NCI-H1694 (cell line): ENCODE measurements at regions not wholly inside any gene's neighbourhood (a gene's known extent, or its start where the extent isn't known, plus 50 kb on each side); places are given as distances from the start of the nearest gene placed in this dataset.

Experiments used
- DNase-seq: peaks from one replicate; lab custom pipeline; 2025; lab: John Stamatoyannopoulos, UW

DNA sequence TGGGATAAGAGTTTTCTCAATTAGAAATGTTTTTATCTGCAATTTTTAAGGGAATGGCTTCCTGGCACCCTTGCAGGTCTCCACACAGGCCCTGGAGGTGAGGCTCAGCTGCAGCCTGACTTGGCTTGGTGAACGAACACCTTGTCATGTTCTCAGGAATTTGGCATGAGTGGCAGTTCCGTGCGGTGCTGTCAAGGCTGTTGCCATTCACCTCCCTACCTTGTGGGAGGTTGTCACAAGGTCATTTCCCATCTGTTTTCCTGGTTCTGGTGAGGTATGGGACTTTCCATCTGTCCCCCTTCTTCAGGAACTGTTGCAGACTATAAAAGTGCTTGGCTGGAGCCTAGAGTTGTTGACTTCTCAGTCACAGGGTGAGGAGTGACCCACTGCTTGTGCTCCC, 82.9 kb downstream of the ELOVL4 start:
- no peak for DNase-seq

DNA sequence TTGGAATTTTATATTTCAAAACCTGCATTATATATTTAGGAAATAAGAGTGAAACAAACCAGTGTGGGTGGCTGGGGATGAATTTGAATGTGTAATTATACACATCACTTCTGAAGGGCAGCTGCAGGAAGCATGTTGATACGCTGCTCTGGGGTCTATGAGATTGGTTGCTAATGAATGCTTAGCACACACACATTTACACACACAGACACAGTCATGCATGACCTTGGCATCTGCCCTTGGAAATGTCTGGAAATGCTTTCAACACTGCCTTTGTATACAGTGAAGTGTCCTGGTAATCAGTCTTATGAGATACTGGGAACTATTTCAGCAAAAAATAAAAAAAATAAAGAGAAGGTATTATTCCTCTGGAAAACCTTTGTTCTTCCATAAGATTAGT, 83.4 kb downstream of the ELOVL4 start:
- peak; percentile 31 for DNase-seq

DNA sequence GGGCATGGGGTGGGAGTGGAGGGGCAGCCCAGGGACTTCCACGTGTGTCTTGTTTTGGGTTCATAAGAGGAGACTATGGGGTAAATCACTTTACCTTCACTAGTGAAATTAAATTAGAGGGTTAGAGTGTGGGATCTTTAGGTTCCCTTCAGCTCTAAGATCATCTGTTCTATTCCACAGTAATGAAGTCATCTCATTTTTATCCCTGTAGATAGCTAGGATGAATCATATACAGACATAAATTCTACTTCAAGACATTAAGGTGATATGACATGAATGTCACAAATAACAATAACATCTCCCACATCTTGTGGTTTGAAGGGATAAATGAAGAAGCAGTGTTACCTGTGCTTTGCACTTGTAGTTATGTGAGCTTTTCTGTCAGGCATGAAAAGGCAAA, 83.8 kb downstream of the ELOVL4 start:
- no peak for DNase-seq

DNA sequence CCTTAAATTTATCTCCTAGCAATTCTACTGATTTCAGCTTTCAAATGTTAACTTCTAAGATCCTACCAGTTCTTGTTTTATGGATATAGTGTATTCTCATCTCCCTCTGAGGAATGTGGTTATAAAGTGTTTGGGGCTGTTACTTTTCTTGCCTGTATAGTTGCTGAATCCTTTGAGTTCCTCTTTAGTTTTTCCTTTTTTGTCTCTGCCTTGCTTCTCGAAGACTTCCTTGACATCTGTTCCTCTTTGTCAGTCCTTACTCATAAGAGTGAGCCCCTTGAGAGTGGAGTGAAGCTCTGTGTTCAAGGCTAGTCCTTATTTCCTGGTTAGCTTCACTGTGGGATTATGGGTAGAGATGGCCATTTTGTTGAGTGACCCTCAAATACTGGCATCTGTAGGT, 84.6 kb downstream of the ELOVL4 start:
- DNase-seq, result no peak

DNA sequence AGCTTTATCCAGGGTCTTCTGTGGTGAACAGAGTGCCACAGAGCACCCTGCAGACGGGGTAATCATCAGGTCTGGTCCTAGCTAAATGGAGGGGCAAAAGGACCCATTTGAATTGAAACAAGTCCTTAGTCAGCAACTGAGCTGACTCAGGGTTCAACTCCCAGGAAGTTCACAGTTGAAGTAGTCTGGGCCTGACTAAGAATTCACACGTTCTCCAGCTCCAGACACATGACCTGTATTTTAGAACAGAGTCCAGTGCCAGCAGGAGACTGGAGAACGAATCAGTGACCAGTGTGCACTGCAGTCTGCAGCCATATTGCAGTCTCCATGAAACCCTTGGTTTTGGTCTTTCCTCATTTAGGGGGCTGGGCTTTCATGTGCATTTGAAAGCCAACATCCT, 85.2 kb downstream of the ELOVL4 start:
- DNase-seq, result no peak

DNA sequence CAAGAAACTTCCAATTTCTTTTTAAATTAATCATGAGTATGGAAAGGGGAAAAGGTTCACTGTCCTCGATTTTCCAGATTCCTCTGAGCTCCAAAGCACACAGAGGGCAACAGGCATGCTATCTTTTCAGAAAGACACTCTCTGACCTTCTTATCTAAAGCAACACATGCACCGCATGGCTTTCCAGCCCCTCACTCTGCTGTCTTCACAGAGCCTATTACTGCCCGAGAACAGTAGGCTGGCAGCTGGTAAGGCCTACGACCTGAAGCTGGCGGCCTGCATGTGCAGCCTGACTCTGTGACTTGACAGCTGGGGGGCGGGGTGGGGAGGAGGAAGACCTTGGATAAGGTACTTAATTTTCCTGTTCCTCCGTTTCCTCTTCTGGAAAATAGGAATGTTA, 86.3 kb downstream of the ELOVL4 start:
- no peak for DNase-seq

DNA sequence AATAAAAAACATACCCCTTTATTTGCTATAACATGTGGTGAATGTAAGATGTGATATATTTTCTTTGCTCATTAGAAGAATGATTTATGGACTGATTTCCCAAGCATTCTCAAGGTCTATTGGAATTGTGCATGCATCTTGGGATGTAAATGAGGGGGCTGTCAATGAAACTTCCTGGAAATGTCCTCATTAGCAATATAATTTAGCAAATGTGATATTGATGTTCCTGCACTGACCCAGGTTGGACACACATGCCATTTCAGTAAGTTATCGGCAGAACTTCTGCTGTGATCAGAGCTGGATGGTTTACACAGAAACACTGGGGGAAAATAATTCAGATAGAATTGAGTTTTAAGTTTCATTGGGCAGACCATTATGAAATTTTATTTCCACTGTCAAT, 99.9 kb downstream of the ELOVL4 start:
- no peak for DNase-seq

DNA sequence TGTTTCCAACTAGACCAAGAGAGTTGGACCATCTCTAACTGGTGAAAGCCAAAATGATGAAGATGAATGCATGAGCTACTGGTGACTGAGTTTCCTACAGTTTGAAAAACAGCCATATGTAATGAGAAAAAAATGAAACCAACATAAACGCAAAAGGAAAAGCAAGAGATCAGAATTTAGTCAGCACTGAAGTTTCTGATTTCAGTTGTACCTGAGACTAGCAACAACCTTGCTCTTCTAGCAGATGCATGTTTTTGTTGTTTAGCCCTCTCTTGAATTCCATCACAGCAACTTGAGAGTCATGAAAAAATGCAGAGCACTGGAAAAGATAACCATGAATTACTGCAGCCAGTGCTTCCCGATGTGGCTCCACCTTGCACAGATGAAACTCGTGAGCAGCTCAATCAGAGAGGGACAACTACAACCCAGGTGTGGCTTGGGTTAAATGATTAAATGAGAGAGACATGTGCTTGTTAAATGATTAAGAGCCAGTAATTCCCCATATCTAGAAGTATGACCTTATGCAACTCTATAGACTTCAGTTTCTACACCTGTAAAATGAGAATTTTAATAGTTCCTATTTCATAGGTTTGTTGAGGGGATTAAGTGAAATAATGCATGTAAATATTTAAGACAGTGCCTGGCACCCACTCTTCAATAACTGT, 104.8 kb downstream of the ELOVL4 start:
- no peak for DNase-seq

DNA sequence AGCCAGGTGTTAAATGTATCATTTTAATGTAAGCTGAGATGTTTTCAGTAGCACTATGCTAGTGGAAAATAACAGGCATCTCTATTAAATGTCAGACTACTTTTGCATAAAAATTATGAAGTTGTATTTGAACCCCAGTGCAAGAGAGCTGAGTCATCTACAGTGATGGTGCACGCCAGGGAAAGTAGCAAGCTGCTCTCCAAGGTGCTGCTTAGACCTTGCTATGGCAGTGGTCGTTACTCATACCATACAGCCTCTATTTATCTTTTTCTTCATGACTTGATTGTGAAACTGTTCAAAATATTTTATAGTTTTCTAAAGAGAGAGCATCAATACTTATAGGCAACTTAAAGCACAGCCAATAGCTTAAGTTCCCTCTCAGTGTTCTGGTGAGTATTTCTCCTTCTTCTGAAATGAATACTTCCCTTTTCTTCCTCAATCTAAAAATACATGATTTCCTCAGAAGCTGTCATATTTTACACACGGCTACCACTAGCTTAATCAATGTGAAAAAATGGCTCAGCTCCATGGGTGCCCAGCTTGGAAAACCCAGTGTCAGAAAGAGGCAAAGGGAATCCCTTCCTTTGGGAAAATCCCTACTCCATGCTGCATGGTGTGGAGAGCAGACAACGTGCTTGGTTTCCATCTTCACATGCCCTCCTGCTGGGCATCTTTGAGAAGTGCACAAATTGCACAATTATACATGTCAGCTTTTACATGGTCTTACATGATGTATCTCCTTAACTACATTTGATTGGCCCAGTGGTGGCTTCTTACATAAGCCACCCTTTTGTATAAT, 105.6 kb downstream of the ELOVL4 start:
- no peak for DNase-seq

DNA sequence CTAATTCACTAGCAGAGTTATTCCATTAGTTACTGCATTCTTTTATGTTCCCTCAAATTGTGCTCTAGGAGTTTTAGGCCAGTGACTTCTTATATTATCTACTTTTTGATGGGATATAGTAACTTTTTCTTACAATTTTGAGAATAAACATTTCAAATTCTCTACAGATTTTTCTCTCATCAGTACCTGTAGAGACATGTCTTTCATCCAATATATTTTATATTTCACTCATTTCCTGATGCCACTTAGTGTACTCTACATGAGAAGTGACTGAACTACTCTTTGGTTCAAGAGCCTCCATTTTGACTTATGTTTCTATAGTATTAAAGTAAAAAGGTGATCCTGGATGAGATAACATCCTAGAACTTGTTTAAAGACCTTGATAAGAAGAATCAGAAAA, 108.5 kb downstream of the ELOVL4 start:
- DNase-seq, result no peak

DNA sequence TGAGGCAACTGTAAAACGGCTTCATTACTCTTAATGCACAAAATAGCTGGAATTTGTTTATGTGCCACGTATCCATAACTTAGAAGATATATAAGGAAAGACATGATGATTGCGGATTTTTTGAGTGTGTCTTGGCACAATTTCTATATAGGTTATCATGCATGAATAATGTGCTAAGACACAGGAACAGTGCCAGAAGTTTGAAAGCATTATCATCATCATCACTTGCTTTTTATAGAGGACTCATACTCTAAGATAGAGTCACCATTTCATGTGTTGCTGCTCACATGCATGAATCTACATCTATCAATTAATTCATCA, 113.4 kb downstream of the ELOVL4 start:
- DNase-seq, result no peak

DNA sequence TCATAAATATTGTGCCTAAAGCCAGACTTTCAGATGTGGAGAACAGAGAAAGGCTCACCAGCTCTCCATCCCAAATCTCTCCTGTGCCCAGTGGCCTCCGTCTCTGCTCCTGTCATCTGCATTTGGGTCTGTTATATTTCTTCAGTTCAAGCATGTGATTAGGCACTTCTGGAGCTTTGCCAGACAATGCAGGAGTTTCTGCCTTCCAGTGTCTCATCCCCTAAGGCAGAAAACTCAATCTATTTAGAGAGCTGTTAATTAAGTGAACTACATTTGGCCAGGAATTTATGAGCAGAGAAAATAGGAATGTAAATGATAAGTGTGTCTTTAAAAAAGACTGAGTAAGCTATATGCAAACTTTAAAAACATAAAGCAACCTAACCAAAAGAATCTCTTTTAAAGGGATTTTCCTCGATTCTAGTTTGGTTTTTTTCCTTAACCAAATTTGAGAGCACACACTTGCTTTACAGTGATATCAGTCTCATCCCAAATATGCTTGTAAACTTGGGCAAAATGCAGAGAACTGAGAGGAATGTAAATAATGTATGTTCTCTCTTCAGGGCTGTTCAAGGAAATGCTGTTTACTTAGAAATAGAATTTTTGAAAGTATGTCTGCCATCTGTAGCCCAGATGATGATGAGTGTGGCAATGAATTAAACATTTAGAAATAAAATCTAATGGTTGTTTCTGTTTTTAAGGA, 113.9 kb downstream of the ELOVL4 start:
- no peak for DNase-seq

DNA sequence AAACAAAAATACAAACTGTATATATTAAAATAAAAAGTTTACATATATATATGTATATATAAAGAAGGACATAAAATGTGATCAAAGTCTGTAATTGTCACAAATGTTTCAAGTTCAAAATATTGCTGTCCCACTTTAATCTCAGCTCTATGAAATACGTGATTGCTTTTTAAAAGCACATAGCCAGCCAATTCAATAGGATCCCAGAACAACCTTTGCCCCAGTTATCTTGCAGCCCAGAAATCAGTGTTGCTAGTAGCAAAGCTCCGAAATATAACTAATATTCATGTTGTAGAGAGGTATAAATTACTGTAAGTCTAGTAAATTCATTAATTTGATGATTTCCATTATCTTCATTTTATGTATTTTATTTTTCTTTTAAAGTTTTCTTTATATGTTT, 114.6 kb downstream of the ELOVL4 start:
- DNase-seq, result no peak

DNA sequence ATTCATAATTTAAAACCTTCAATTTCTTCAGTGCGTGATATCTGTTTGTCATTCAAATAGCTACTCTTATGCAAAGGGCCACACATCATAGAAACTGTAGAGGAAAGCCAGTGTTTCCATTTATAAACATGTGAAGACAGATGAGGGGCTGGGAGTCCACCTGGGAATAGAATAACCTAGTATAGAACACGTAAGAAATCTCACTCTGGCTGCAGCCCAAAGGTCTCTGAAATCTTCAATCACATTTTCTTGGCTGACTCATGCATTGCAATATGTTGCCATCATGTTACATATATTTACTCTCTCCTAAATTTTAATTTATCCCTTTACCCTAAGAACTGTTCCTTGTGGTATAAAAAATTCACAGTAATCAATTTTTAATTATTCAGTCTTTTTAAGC, 123.2 kb downstream of the ELOVL4 start:
- no peak for DNase-seq

DNA sequence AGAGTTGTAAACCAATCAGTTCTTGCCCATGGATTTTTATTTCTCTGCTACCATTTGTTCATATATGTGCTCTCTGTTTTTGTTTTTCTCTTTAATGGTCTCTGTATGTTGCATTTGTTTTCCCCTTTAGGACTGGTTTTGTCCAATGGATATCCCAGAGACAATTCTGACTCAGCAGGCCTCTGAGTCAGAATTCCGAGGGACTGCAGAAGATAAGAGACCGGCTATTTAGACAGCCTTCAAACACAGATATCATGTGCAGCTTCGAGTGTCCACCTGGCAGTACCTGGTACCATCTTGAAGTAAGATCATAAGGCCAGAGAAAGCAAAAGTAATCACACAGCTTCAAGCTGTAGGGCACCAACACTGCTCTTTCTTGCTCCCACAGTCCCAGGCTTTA, 125.5 kb downstream of the ELOVL4 start:
- no peak for DNase-seq

DNA sequence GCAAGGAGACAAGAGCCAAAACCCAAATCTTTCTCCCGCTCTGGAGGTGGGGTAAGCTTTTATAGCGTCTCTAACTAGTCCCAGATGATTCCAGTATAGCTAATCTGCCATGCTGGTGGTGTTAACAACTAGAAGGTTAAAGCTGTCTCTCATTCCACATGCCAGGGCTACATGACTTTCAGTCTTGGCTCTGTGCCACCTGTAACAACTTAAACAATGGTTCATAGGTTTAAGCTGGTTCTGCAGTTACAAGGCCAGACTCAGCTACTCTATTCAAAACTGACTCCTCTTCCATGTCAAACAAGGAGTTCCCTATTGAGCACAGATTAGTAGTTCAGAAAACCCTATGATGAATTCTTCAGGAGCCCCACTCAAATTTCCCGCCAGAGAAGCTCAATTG, 128.9 kb downstream of the ELOVL4 start:
- no peak for DNase-seq

DNA sequence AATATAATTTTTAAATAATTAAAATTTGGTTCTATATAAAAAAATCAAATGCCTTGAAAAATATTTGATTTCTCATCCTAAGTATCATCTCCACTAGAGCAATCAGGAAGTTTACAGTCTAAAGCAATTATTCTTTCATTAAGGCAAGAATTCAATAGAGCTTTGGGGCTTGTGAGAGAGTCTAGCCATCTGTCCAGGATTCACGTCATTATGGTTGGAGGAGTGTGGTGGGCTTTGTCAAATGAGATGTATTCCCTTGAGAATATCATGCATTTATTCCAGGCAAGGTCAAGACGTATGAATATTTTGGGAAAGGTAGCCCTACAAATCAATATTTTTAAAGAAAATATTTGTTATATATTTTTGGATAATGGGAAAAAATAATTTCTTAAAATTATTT, 132.4 kb downstream of the ELOVL4 start:
- DNase-seq, result no peak

DNA sequence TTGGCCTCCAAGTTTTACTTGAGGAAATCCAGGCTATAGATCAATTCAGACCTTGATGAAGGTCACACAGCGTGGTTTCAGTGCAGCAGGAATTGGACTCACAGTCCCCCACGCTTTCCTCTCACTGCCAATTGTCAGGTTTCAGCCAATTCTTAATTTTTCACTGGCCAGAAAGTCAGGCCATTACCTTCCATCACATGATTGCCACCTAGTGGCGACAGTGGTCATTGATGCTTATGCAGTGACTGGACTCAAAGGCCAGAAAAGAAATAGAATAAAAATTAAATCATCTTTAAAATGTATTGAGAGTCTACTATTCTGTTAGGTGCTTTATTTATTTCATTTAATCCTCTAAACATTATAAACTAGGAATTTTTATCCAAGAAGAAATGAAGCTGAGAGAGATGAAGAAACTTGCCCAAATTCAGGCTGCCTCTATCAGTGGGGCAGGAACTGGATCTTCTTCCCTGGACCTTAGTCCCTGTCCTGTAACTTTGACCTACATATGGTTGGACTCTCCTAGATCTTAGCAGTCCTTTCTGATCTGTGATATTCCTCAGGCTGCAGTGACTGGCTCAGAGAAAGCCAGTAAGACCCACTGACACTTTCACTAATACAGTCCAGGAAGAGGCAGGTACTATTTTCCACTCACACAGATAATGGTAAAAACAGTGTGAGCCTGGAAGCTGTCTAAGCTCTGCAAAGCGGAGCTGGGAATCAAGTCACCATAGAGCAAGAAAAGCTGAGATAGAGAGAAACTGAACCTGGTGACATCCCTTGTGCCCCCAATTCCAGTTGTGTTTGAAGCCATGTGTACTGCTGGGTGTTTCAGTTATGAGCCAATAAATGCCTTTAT, 133.3 kb downstream of the ELOVL4 start:
- peak; percentile 38 for DNase-seq

DNA sequence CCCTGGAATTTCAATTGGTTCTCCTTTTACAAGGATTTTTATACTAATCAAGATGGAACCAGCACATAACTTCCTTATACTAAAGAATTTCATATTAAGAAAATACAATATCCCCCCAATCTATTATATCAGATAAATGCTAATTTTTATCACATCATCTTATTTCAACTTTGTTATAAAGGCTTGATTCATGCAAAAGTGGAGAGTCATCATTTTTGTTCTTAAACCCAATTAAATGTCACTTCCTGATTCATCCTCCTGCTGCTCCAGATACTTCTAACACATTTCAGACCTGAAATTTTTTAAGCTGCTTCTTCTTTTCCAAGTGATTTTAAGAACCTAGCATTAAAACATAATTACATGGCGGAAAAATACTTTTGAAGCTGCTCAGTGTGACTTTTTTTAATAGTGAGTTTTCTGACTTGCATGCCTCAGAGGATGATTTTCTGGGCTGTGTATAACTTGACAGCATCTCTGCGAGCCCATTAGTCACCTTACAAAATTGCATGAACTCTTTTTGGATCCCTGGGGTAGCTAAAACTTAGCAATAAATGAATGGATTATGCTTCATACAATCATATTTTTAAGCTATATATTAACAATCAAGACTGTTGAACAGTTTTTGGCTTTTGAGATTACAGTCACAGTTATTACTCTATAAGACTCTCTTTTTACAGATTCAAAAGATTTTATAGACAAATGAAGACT, 134.1 kb downstream of the ELOVL4 start:
- no peak for DNase-seq

DNA sequence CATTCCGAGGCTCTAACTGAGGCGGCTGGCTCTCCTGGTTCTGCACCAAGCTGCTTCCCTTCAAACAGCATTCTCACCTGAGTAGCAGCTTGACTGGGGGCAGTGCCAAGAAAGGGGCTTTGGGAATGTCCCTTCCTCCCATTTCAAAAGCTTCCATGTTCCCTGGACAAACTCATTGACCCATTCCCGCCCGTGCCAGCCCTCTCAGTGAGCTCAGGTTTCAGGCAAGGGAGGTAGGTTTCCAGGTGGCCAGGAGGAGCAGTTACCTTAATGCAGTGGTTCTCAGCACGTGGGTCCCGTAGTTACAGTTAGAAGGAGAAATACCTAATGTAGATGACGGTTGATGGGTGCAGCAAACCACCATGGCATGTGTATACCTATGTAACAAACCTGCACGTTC, 135.2 kb downstream of the ELOVL4 start:
- DNase-seq, result no peak

DNA sequence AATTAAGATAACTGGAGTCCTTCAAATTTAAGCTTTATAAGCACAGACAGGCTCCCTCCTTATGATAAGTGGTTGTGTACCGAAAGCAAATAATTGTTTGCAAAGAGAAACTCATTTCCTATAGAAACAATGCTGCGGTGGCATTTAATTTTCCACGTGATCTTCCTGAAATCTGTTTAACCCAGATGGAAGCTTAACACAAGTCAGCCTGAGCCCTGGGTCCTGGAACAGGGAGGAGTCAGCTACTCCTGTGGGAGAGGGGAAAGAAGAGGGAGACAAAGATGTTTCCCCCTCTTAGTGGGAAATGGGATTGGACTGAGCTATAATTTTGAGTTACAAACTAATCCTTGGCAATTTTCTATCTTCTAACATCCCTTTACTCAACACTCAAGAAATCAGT, 136.5 kb downstream of the ELOVL4 start:
- DNase-seq, result no peak

DNA sequence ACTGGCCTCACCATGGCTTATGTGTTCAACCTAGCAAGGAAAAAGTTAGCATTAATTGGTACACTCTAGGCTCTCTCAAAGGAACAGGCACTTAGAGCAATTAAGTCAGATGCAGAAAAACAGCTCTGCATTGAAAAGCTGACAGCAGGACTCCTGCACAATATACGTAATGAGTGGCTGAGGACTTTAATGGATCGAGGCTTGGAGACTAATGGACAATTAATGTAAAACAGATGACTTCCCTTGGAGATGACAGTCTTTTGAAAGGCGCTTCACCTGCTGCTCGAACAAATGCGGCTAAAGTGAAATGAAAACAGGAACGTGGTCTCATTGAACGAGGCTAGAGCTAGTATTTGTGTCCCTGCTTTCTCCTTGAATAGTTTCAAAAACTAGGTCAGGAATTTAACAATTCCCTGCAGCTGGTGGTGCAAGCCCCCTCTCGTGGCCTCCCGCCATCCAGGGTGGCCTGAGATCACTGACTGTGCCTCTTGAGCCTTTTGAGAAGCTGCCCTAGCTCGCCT, 137.1 kb downstream of the ELOVL4 start:
- no peak for DNase-seq
